ENCODE measurements at regions not wholly inside any gene's neighbourhood (a gene's known extent, or its start where the extent isn't known, plus 50 kb on each side); places are given as distances from the start of the nearest gene placed in this dataset.

GRCh38 chr18:66254121-66254520, 349.8 kb downstream of the CDH19 start:
- Histone ChIP-seq H3K4me3 (ENCODE audit: extremely low read depth in 1 of 4, insufficient read depth in 2 of 4, low read depth in 3 of 4, low read length in 4 of 4) (no peak overlapping the region), H3K27ac (ENCODE audit: low read depth, low read length) (no peak overlapping the region), H3K27me3 (replicated peaks in 1 of 4; ENCODE audit: control insufficient read depth in 3 of 4, extremely low read depth in 1 of 4, insufficient read depth in 3 of 4, low read length in 3 of 4) (no peaks in the 10 kb centered on the region), H2BK120ac (replicated peaks; ENCODE audit: low read depth, low read length) (no peak overlapping the region), H3K23me2 (ENCODE audit: low read depth, low read length) (no peaks in the 10 kb centered on the region), H4K5ac (ENCODE audit: insufficient read length, low read depth, low read length) (no peak overlapping the region), H2AK5ac (ENCODE audit: low read depth, low read length) (no peak overlapping the region), H4K20me1 (replicated peaks in 1 of 2; ENCODE audit: control insufficient read depth in 1 of 2, insufficient read depth in 2 of 2, low read length in 2 of 2) (no peaks in the 10 kb centered on the region), H2BK5ac (ENCODE audit: low read depth, low read length) (no peak overlapping the region), H4K8ac (ENCODE audit: extremely low read depth, insufficient read depth, low read length) (no peak overlapping the region), H3K4me2 (ENCODE audit: insufficient read depth in 1 of 2, low read depth in 2 of 2, low read length in 2 of 2) (no peak overlapping the region), H2AFZ (ENCODE audit: low read length) (no peak overlapping the region), H3K4ac (replicated peaks; ENCODE audit: insufficient read length, low read depth, low read length) (no peak overlapping the region), H3K9ac (replicated peaks in 1 of 4; ENCODE audit: extremely low read depth in 1 of 4, low read depth in 3 of 4, low read length in 3 of 4) (no peak overlapping the region), H3K79me2 (ENCODE audit: control insufficient read depth in 1 of 2, insufficient read depth in 2 of 2, low read length in 2 of 2) (no peaks in the 10 kb centered on the region), H2BK15ac (ENCODE audit: low read length) (no peak overlapping the region), H3K4me1 (replicated peaks in 1 of 4; ENCODE audit: control insufficient read depth in 3 of 4, insufficient read depth in 4 of 4, low read length in 3 of 4) (no peaks in the 10 kb centered on the region), H3K14ac (ENCODE audit: insufficient read length) (no peak overlapping the region), H3K56ac (replicated peaks; ENCODE audit: insufficient read length, low read depth, low read length) (no peak overlapping the region), H3K18ac (ENCODE audit: extremely low read depth, low read length) (no peak overlapping the region), H3K36me3 (ENCODE audit: control insufficient read depth in 2 of 4, insufficient read depth in 4 of 4, low read length in 3 of 4) (no peaks in the 10 kb centered on the region), H2BK12ac (ENCODE audit: low read depth, low read length) (no peak overlapping the region), H3K23ac (ENCODE audit: insufficient read length) (no peak overlapping the region), H3K79me1 (ENCODE audit: low read depth, low read length) (no peaks in the 10 kb centered on the region), H4K91ac (replicated peaks; ENCODE audit: insufficient read length, low read length) (no peak overlapping the region), H2BK20ac (ENCODE audit: low read length) (no peak overlapping the region), H3K9me3 (ENCODE audit: insufficient read depth in 2 of 2, low read depth in 1 of 2, low read length in 1 of 2) (no peaks in the 10 kb centered on the region)
- DNase-seq (ENCODE audit: low read depth in 1 of 2, low spot score in 2 of 2) (no peak), FAIRE-seq (no peak)
- ChIA-PET CTCF (ENCODE audit: partially characterized antibody) (no interaction called here), POLR2A (ENCODE audit: partially characterized antibody) (no interaction called here)
- 94% methylated on average over 5 of the region's 5 CpGs; no CpG with 5 or more reads in 1 of the 2 experiments for WGBS, 2 experiments (ENCODE audit: extremely low coverage in 1 of 2, insufficient coverage in 1 of 2, insufficient read length in 1 of 2, insufficient replicate concordance in 2 of 2, low coverage in 1 of 2, low lambda C conversion rate in 2 of 2, missing lambda C conversion rate in 1 of 2)
- TF ChIP-seq SRF (IDR thresholded peaks at IDR 0.05; ENCODE audit: low read depth, low read length) (no peak), KDM1A (IDR thresholded peaks at IDR 0.05; ENCODE audit: borderline replicate concordance, low read length) (no peak), TAF7 (optimal IDR thresholded peaks at IDR 0.05; ENCODE audit: borderline replicate concordance, low read depth, low read length) (no peak), SUZ12 (IDR thresholded peaks at IDR 0.05; ENCODE audit: low read length) (no peak), RXRA (IDR thresholded peaks at IDR 0.05; ENCODE audit: insufficient read depth, low read depth, low read length) (no peak), CEBPB (IDR thresholded peaks at IDR 0.05; ENCODE audit: low read depth, low read length) (no peak), BACH1 (IDR thresholded peaks at IDR 0.05; ENCODE audit: low read length) (no peak), SIN3A (conservative IDR thresholded peaks at IDR 0.05 in 1 of 2, IDR thresholded peaks at IDR 0.05 in 1 of 2; ENCODE audit: low read depth in 1 of 2, low read length in 2 of 2) (no peak), GABPA (IDR thresholded peaks at IDR 0.05; ENCODE audit: borderline replicate concordance, insufficient read depth, low read length) (no peak), CHD2 (IDR thresholded peaks at IDR 0.05; ENCODE audit: low read length) (no peak), EP300 (IDR thresholded peaks at IDR 0.05; ENCODE audit: borderline replicate concordance in 1 of 2, low read depth in 2 of 2, low read length in 2 of 2) (no peak), TCF12 (IDR thresholded peaks at IDR 0.05; ENCODE audit: low read depth, low read length) (no peak), BRCA1 (IDR thresholded peaks at IDR 0.05; ENCODE audit: low read depth, low read length) (no peak), MAFK (IDR thresholded peaks at IDR 0.05; ENCODE audit: low read depth, low read length) (no peak), KDM5A (IDR thresholded peaks at IDR 0.05; ENCODE audit: low read length) (no peak), SAP30 (IDR thresholded peaks at IDR 0.05; ENCODE audit: insufficient read depth, insufficient replicate concordance, low read length) (no peak)
